Spleen (tissue), 11 donors: ENCODE measurements at regions not wholly inside any gene's neighbourhood (a gene's known extent, or its start where the extent isn't known, plus 50 kb on each side); places are given as distances from the start of the nearest gene placed in this dataset.

Experiments
- DNase-seq: peaks from one replicate; pipeline ENCODE4 v3.0.0-alpha.2; 2020
- H3K27ac ChIP-seq, 8 donors: fragments of 200-600 bp; sonication (generic) in 7 of 8; 1 replicate in 4 of 8; 2 replicates in 4 of 8; pipeline versions ENCODE4 v1.5.0 to v1.8.0; 2016 to 2021; ENCODE audit warnings: inconsistent platforms in 4 of 8, mild to moderate bottlenecking in 4 of 8, moderate library complexity in 1 of 8
- H3K27me3 ChIP-seq, 7 donors: fragments of 200-600 bp; sonication (generic) in 6 of 7; replicated peaks in 1 of 7; 1 replicate in 4 of 7; 2 replicates in 3 of 7; pipeline versions ENCODE4 v1.5.0 to v1.8.0; 2016 to 2021; ENCODE audit warnings: inconsistent platforms in 3 of 7, mild to moderate bottlenecking in 1 of 7
- H3K36me3 ChIP-seq, 6 donors: fragments of 200-600 bp; sonication (generic) in 5 of 6; 1 replicate in 4 of 6; 2 replicates in 2 of 6; pipeline versions ENCODE4 v1.5.0 to v1.8.0; 2016 to 2021; ENCODE audit warnings: inconsistent platforms in 2 of 6
- H3K4me1 ChIP-seq, 6 donors: fragments of 200-600 bp; sonication (generic) in 5 of 6; 1 replicate in 3 of 6; 2 replicates in 3 of 6; pipeline versions ENCODE4 v1.5.0 to v1.8.0; 2016 to 2021; ENCODE audit warnings: inconsistent platforms in 3 of 6
- H3K4me3 ChIP-seq, 8 donors: fragments of 200-600 bp; sonication (generic) in 7 of 8; 1 replicate in 4 of 8; 2 replicates in 4 of 8; pipeline versions ENCODE4 v1.5.0 to v1.8.0; 2016 to 2021; ENCODE audit warnings: inconsistent platforms in 4 of 8, mild to moderate bottlenecking in 4 of 8, moderate library complexity in 2 of 8
- H3K9me3 ChIP-seq, 8 donors: fragments of 200-600 bp; sonication (generic) in 7 of 8; 1 replicate in 4 of 8; 2 replicates in 4 of 8; pipeline versions ENCODE4 v1.5.0 to v1.8.0; 2016 to 2021; ENCODE audit warnings: inconsistent platforms in 4 of 8
- CTCF ChIP-seq, 11 experiments: fragments of 200-600 bp in 7 of 11; fragments of 450-650 bp in 4 of 11; sonication (generic) in 4 of 11; IDR thresholded peaks in 8 of 11; conservative IDR thresholded peaks in 3 of 11; 1 replicate in 7 of 11; 2 replicates in 4 of 11; pipeline versions ENCODE4 v1.4.0 to v1.8.0; 2016 to 2021; ENCODE audit warnings: antibody characterized with exemption in 11 of 11, inconsistent platforms in 4 of 11, mild to moderate bottlenecking in 1 of 11
- POLR2A ChIP-seq, 3 donors: fragments of 450-650 bp; IDR thresholded peaks; one replicate each; pipeline ENCODE4 v1.5.1; 2017; ENCODE audit warnings: antibody characterized with exemption in 3 of 3, mild to moderate bottlenecking in 1 of 3
- POLR2AphosphoS5 ChIP-seq, 3 donors: sonication (generic); formaldehyde crosslinking; IDR thresholded peaks; one replicate each; pipeline ENCODE4 v1.5.1; 2017; ENCODE audit warnings: antibody characterized with exemption in 3 of 3
- WGBS, 5 donors: extraction: QIAGEN DNeasy Blood & Tissue Kit in 3 of 5; methylation state at CpG; one replicate each; pipeline versions ENCODE4 v1.1.5 to v1.1.7; 2013 to 2018; 5-methylcytosine and 5-hydroxymethylcytosine counted together
- intact Hi-C: fragments of 100-400 bp; cut with DNase I; formaldehyde crosslinking; loops from one replicate; pipeline ENCODE4 v1.15.0; 2023; ENCODE audit warnings: low total_unique reads
- donor health status: healthy with polysubstance abuse.
- donor health status: DM: no; HTN: no; CAD: no; lungs with moderate emphysema.
- donor health status: DM: no; HTN: no; CAD: no.
- donor health status: Bipolar disorder and iron deficiency.
- donor health status: healthy.
- donor health status: DM: no; HTN: no; CAD: no.
- donor health status: DM: yes; HTN: yes; CAD: no.

- Histone ChIP-seq H3K36me3 (no peaks in the 10 kb centered on the region), H3K27ac (no peak overlapping the region), H3K4me1 (no peaks in the 10 kb centered on the region), H3K9me3 (no peaks in the 10 kb centered on the region), H3K4me3 (no peak overlapping the region), H3K27me3 (no peaks in the 10 kb centered on the region)
- intact Hi-C loops, result no loop called here
- no peak for DNase-seq
- TF ChIP-seq CTCF (IDR thresholded peaks at IDR 0.05 in 8 of 11, conservative IDR thresholded peaks at IDR 0.05 in 3 of 11), result no peak
- no peak for TF ChIP-seq POLR2AphosphoS5 (IDR thresholded peaks at IDR 0.05)
- TF ChIP-seq POLR2A (IDR thresholded peaks at IDR 0.05), result no peak
These were observed 93.5 kb downstream of the NAB1 start for GRCh38 chr2:190742431-190742830.

GRCh38 chr2:190744041-190744440, 95.2 kb downstream of the NAB1 start:
- Histone ChIP-seq H3K4me1 (no peaks in the 10 kb centered on the region), H3K27ac (no peak overlapping the region), H3K27me3 (no peaks in the 10 kb centered on the region), H3K4me3 (no peak overlapping the region), H3K9me3 (no peaks in the 10 kb centered on the region), H3K36me3 (no peaks in the 10 kb centered on the region)
- intact Hi-C loops, result no loop called here
- DNase-seq, result no peak
- no peak for TF ChIP-seq POLR2AphosphoS5 (IDR thresholded peaks at IDR 0.05)
- TF ChIP-seq POLR2A (IDR thresholded peaks at IDR 0.05), result no peak
- no peak for TF ChIP-seq CTCF (IDR thresholded peaks at IDR 0.05 in 8 of 11, conservative IDR thresholded peaks at IDR 0.05 in 3 of 11)
- WGBS, 5 donors, result 62 to 80% (median 70%) methylated on average over 2 of the region's 2 CpGs

- no peak overlapping the region for H3K4me3 ChIP-seq
- no peak overlapping the region for H3K27ac ChIP-seq
- TF ChIP-seq POLR2AphosphoS5 (IDR thresholded peaks at IDR 0.05), result no peak
- no peak for TF ChIP-seq POLR2A (IDR thresholded peaks at IDR 0.05)
- TF ChIP-seq CTCF (IDR thresholded peaks at IDR 0.05 in 8 of 11, conservative IDR thresholded peaks at IDR 0.05 in 3 of 11), result no peak
- no peaks in the 10 kb centered on the region for H3K36me3 ChIP-seq
- DNase-seq, result no peak
- H3K9me3 ChIP-seq, result no peaks in the 10 kb centered on the region
- H3K4me1 ChIP-seq, result no peaks in the 10 kb centered on the region
- intact Hi-C loops, result no loop called here
- H3K27me3 ChIP-seq, result no peaks in the 10 kb centered on the region
- WGBS, 5 donors, result 24 to 36% (median 25%) methylated on average over 3 of the region's 3 CpGs
These were observed 98.3 kb downstream of the NAB1 start for GRCh38 chr2:190746971-190747761.

- no peak overlapping the region for H3K4me3 ChIP-seq
- H3K9me3 ChIP-seq, result no peaks in the 10 kb centered on the region
- no peak for DNase-seq
- H3K4me1 ChIP-seq, result no peaks in the 10 kb centered on the region
- 92 to 99% (median 94%) methylated on average over 3 of the region's 3 CpGs for WGBS, 5 donors
- H3K27me3 ChIP-seq, result no peaks in the 10 kb centered on the region
- no peak overlapping the region for H3K27ac ChIP-seq
- no peak for TF ChIP-seq POLR2A (IDR thresholded peaks at IDR 0.05)
- intact Hi-C loops, result no loop called here
- H3K36me3 ChIP-seq, result no peaks in the 10 kb centered on the region
These were observed 100.1 kb downstream of the NAB1 start for GRCh38 chr2:190748966-190749365.
